AG04450 (cell line): ENCODE measurements at regions not wholly inside any gene's neighbourhood (a gene's known extent, or its start where the extent isn't known, plus 50 kb on each side); places are given as distances from the start of the nearest gene placed in this dataset.
A peak's percentile ranks its signal among the peaks of the same experiment; 100 is the strongest.

Experiments
- CTCF ChIA-PET: fragments of 300-600, 350-600 bp; formaldehyde crosslinking; extraction: SDS; loops from one replicate; lab custom pipeline; 2022; ENCODE audit warnings: antibody characterized with exemption, inconsistent platforms; lab: Charles Lee
- POLR2A ChIA-PET: fragments of 350-600 bp; formaldehyde crosslinking; extraction: SDS; loops from one replicate; lab custom pipeline; 2021; ENCODE audit warnings: antibody characterized with exemption, inconsistent platforms; lab: Yijun Ruan, JAX
- DNase-seq: peaks from one replicate; pipeline ENCODE4 v3.0.0-alpha.2; 2011; ENCODE audit warnings: low read depth, low spot score
- H3K27ac ChIP-seq: one replicate; pipeline ENCODE4 v1.5.1; 2012; ENCODE audit warnings: low read depth, low read length, control low read depth
- H3K27me3 ChIP-seq: one replicate; pipeline ENCODE4 v1.6.0; 2012; ENCODE audit warnings: low read length; ENCODE audit not compliant: control insufficient read depth, insufficient read depth
- H3K4me3 ChIP-seq: 2 replicates; pipeline ENCODE4 v1.5.1; 2011; ENCODE audit warnings: mild to moderate bottlenecking, low read depth, low read length, control low read depth
- H3K9me3 ChIP-seq: 2 replicates; pipeline ENCODE4 v1.5.1; 2012; ENCODE audit warnings: low read length; ENCODE audit not compliant: control insufficient read depth, insufficient read depth
- TF ChIP-seq, protein P1 (sequence below): IDR thresholded peaks from 2 replicates; pipeline ENCODE4 v1.5.1; 2011; ENCODE audit warnings: low read depth, low read length, control low read depth, inconsistent platforms

DNA sequence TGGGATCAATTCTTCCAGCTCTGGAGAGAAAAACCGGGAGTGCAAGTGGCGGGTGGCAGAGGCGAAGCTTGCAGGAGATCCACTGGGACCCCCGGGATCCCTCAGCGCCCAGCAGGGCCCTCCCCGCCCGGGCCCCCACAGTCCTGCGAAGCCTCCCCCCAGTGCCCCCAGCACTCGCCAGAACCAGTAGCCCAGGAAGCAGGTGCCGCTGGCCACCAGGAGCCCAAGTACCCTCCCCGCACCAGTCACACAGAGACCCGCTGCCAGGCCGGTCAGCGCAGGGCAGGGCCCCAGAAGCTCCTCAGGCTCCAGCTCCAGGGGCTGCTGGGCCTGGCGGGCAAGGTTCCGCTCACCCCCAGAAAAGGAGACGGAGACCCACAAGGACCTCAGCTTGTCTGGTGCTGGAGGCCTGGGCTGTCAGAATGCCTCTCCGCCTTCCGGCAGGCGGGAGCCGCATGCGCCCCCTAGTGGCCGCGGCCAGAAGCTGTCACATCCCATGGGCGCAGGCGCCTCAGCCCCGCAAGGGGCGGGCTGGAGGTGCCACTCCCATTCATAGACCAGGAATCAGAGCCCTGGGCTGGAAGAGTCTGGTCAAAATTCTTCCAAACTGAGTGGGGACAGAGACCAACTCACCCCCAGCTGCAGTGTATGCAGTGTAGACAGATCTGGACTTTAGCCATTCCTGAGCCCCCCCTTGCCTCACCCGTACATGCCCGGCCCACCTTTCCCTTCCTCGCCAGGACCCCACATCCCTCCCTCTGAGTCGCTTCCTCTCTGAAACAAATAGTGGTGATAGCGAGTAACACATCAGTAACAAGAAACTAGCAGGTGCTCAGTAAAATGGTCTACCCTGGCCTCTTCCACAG, 1002.3 kb downstream of the KCNJ18 start:
- Histone ChIP-seq H3K27me3 (no peaks in the 10 kb centered on the region), H3K4me3 (no peak overlapping the region), H3K27ac (no peak overlapping the region), H3K9me3 (peaks cover 38% of the 10 kb centered on the region)
- ChIA-PET POLR2A (no interaction called here), CTCF (no interaction called here)
- DNase-seq = no peak
- TF ChIP-seq, protein P1, sequence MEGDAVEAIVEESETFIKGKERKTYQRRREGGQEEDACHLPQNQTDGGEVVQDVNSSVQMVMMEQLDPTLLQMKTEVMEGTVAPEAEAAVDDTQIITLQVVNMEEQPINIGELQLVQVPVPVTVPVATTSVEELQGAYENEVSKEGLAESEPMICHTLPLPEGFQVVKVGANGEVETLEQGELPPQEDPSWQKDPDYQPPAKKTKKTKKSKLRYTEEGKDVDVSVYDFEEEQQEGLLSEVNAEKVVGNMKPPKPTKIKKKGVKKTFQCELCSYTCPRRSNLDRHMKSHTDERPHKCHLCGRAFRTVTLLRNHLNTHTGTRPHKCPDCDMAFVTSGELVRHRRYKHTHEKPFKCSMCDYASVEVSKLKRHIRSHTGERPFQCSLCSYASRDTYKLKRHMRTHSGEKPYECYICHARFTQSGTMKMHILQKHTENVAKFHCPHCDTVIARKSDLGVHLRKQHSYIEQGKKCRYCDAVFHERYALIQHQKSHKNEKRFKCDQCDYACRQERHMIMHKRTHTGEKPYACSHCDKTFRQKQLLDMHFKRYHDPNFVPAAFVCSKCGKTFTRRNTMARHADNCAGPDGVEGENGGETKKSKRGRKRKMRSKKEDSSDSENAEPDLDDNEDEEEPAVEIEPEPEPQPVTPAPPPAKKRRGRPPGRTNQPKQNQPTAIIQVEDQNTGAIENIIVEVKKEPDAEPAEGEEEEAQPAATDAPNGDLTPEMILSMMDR = 0 out of 2 replicates have a peak, but pooled peaks have one; percentile 7

- DNase-seq = no peak
- H3K27me3 ChIP-seq = no peaks in the 10 kb centered on the region
- peaks cover 35% of the 10 kb centered on the region for H3K9me3 ChIP-seq
- POLR2A ChIA-PET = no interaction called here
- no peak overlapping the region for H3K27ac ChIP-seq
- no peak overlapping the region for H3K4me3 ChIP-seq
- TF ChIP-seq, protein P1 = no peak
- CTCF ChIA-PET = no interaction called here
Observed at GRCh38 chr17:22695228-22695619, 1002.9 kb downstream of the KCNJ18 start.

DNA sequence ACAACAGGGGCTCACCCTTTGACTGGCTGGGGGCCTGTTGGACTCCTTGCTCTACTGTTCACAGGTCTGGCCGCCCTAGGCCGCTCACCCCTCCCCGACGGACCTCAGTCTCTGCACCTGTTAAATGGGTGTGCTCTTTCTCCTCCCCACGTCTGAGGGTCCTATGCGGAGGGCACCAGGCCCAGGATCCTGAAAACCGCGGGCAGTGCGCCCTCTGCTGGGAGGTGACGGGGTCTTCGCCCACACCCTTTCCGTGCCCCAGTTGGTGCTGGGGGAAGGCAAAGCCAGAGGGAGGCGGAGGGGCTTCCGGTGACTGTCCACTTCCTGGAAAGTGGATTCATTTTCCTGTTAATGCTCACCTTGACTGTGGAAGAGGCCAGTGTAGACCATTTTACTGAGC, 1010.9 kb downstream of the KCNJ18 start:
- Histone ChIP-seq H3K27ac (no peak overlapping the region), H3K27me3 (no peaks in the 10 kb centered on the region), H3K4me3 (no peak overlapping the region), H3K9me3 (peaks cover 30% of the 10 kb centered on the region)
- CTCF ChIA-PET = no interaction called here
- POLR2A ChIA-PET = no interaction called here
- DNase-seq = no peak
- TF ChIP-seq, protein P1 = no peak

DNA sequence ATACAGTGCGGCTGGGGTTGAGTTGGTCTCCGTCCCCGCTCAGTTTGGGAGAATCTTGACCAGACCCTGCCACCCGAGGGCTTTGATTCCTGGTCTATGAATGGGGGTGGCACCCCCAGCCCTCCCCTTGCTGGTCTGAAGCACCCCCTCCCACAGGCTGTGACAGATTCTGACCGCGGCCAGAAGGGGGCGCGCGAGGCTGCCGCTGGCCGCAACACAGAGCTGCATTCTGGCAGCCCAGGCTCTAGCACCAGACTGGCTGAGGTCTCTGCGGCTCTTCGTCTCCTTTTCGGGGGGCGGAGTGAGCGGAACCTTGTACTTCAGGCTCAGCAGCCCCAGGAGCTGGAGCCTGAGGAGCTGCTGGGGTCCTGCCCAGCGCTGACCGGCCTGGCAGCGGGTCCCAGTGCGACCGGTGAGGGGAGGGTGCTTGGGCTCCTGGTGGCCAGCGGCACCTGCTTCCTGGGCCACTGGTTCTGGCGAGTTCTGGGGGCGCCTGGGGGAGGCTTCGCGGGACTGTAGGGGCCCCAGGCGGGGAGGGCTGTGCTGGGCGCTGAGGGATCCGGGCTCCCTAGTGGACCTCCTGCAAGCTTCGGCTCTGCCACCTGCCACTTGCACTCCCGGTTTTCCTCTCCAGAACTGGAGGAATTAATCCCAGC, 1011.6 kb downstream of the KCNJ18 start:
- TF ChIP-seq, protein P1 = no peak
- POLR2A ChIA-PET = no interaction called here
- Histone ChIP-seq H3K4me3 (no peak overlapping the region), H3K27me3 (no peaks in the 10 kb centered on the region), H3K9me3 (peaks cover 35% of the 10 kb centered on the region), H3K27ac (no peak overlapping the region)
- no peak for DNase-seq
- CTCF ChIA-PET = no interaction called here

- DNase-seq = no peak
- H3K9me3 ChIP-seq = peaks cover 37% of the 10 kb centered on the region
- ChIA-PET POLR2A (no interaction called here), CTCF (no interaction called here)
- H3K27me3 ChIP-seq = no peaks in the 10 kb centered on the region
- H3K4me3 ChIP-seq = no peak overlapping the region
- TF ChIP-seq, protein P1 = no peak
- no peak overlapping the region for H3K27ac ChIP-seq
Observed at GRCh38 chr17:22704674-22705073, 1012.4 kb downstream of the KCNJ18 start.
